ENCODE measurements at regions not wholly inside any gene's neighbourhood (a gene's known extent, or its start where the extent isn't known, plus 50 kb on each side); places are given as distances from the start of the nearest gene placed in this dataset.

GRCh38 chr13:61188057-61188456, 227.6 kb downstream of the PCDH20 start:
- Mint-ChIP-seq H3K27ac (no peak overlapping the region), H3K36me3 (ENCODE audit: insufficient read depth in 2 of 2) (no peaks in the 10 kb centered on the region), H3K4me1 (ENCODE audit: low read depth) (no peaks in the 10 kb centered on the region), H3K27me3 (ENCODE audit: low read depth) (no peaks in the 10 kb centered on the region), H3K4me3 (no peak overlapping the region), H3K9me3 (peaks cover 5 to 11% of the 10 kb centered on the region in 2 donors)
- ATAC-seq (replicated peaks in 1 of 2) (no peak), DNase-seq (no peak)

GRCh38 chr13:61187471-61187870, 228.2 kb downstream of the PCDH20 start:
- no peaks in the 10 kb centered on the region for H3K36me3 Mint-ChIP-seq (ENCODE audit: insufficient read depth in 2 of 2)
- no peak overlapping the region for H3K27ac Mint-ChIP-seq
- H3K4me3 Mint-ChIP-seq = no peak overlapping the region
- ATAC-seq (replicated peaks in 1 of 2) = no peak
- no peaks in the 10 kb centered on the region for H3K4me1 Mint-ChIP-seq (ENCODE audit: low read depth)
- no peak for DNase-seq
- H3K9me3 Mint-ChIP-seq = peaks cover 3 to 11% of the 10 kb centered on the region in 2 donors
- no peaks in the 10 kb centered on the region for H3K27me3 Mint-ChIP-seq (ENCODE audit: low read depth)

- H3K27me3 Mint-ChIP-seq (ENCODE audit: low read depth) = no peaks in the 10 kb centered on the region
- H3K36me3 Mint-ChIP-seq (ENCODE audit: insufficient read depth in 2 of 2) = no peaks in the 10 kb centered on the region
- H3K4me3 Mint-ChIP-seq = no peak overlapping the region
- H3K4me1 Mint-ChIP-seq (ENCODE audit: low read depth) = no peaks in the 10 kb centered on the region
- no peak for DNase-seq
- no peak for ATAC-seq (replicated peaks in 1 of 2)
- H3K9me3 Mint-ChIP-seq = peaks cover 3 to 9% of the 10 kb centered on the region in 2 donors
- H3K27ac Mint-ChIP-seq = no peak overlapping the region
Measured at GRCh38 chr13:61183670-61184069, 232.0 kb downstream of the PCDH20 start.

- Mint-ChIP-seq H3K36me3 (ENCODE audit: insufficient read depth in 2 of 2) (no peaks in the 10 kb centered on the region), H3K4me3 (no peak overlapping the region), H3K27ac (no peak overlapping the region), H3K9me3 (peaks cover 1 to 2% of the 10 kb centered on the region in 2 donors), H3K4me1 (ENCODE audit: low read depth) (no peaks in the 10 kb centered on the region), H3K27me3 (ENCODE audit: low read depth) (no peaks in the 10 kb centered on the region)
- ATAC-seq (replicated peaks in 1 of 2) (no peak), DNase-seq (no peak)
Measured at GRCh38 chr13:61180234-61180633, 235.4 kb downstream of the PCDH20 start.

- Mint-ChIP-seq H3K9me3 (peaks cover 2% of the 10 kb centered on the region in 2 donors), H3K27ac (no peak overlapping the region), H3K4me1 (ENCODE audit: low read depth) (no peaks in the 10 kb centered on the region), H3K36me3 (ENCODE audit: insufficient read depth in 2 of 2) (no peaks in the 10 kb centered on the region), H3K27me3 (ENCODE audit: low read depth) (no peaks in the 10 kb centered on the region), H3K4me3 (no peak overlapping the region)
- ATAC-seq (replicated peaks in 1 of 2) = no peak
- no peak for DNase-seq
Measured at GRCh38 chr13:61179741-61180140, 235.9 kb downstream of the PCDH20 start.

GRCh38 chr13:61170856-61171255, 244.8 kb downstream of the PCDH20 start:
- H3K27ac Mint-ChIP-seq = no peak overlapping the region
- no peak for ATAC-seq (replicated peaks in 1 of 2)
- peaks cover 0 to 5% of the 10 kb centered on the region in 2 donors for H3K9me3 Mint-ChIP-seq

GRCh38 chr13:61162636-61163035, 253.0 kb downstream of the PCDH20 start:
- H3K27ac Mint-ChIP-seq = no peak overlapping the region
- H3K4me1 Mint-ChIP-seq (ENCODE audit: low read depth) = no peaks in the 10 kb centered on the region
- no peaks in the 10 kb centered on the region for H3K27me3 Mint-ChIP-seq (ENCODE audit: low read depth)
- DNase-seq = no peak
- H3K4me3 Mint-ChIP-seq = no peak overlapping the region
- H3K9me3 Mint-ChIP-seq = peaks cover 2 to 3% of the 10 kb centered on the region in 2 donors
- no peak for ATAC-seq (replicated peaks in 1 of 2)
- H3K36me3 Mint-ChIP-seq (ENCODE audit: insufficient read depth in 2 of 2) = no peaks in the 10 kb centered on the region

More at GRCh38 chr13:61170856-61171255, 244.8 kb downstream of the PCDH20 start:
- Mint-ChIP-seq H3K36me3 (ENCODE audit: insufficient read depth in 2 of 2) (no peaks in the 10 kb centered on the region), H3K27me3 (ENCODE audit: low read depth) (no peaks in the 10 kb centered on the region), H3K4me3 (no peak overlapping the region), H3K4me1 (ENCODE audit: low read depth) (no peaks in the 10 kb centered on the region)
- DNase-seq = no peak

- peaks cover 2 to 5% of the 10 kb centered on the region in 2 donors for H3K9me3 Mint-ChIP-seq
- no peaks in the 10 kb centered on the region for H3K4me1 Mint-ChIP-seq (ENCODE audit: low read depth)
- no peak overlapping the region for H3K27ac Mint-ChIP-seq
- H3K36me3 Mint-ChIP-seq (ENCODE audit: insufficient read depth in 2 of 2) = no peaks in the 10 kb centered on the region
- no peak overlapping the region for H3K4me3 Mint-ChIP-seq
- no peaks in the 10 kb centered on the region for H3K27me3 Mint-ChIP-seq (ENCODE audit: low read depth)
- DNase-seq (no peak), ATAC-seq (replicated peaks in 1 of 2) (no peak)
Measured at GRCh38 chr13:61162106-61162505, 253.5 kb downstream of the PCDH20 start.

- no peak for DNase-seq
- H3K27ac Mint-ChIP-seq = no peak overlapping the region
- no peaks in the 10 kb centered on the region for H3K27me3 Mint-ChIP-seq (ENCODE audit: low read depth)
- ATAC-seq (replicated peaks in 1 of 2) = no peak
- H3K4me1 Mint-ChIP-seq (ENCODE audit: low read depth) = no peaks in the 10 kb centered on the region
- no peak overlapping the region for H3K4me3 Mint-ChIP-seq
- peaks cover 7% of the 10 kb centered on the region in 2 donors for H3K9me3 Mint-ChIP-seq
- peaks cover 0 to 4% of the 10 kb centered on the region in 2 donors for H3K36me3 Mint-ChIP-seq (ENCODE audit: insufficient read depth in 2 of 2)
Measured at GRCh38 chr13:61156753-61157152, 258.9 kb downstream of the PCDH20 start.

- Mint-ChIP-seq H3K9me3 (peaks cover 0 to 5% of the 10 kb centered on the region in 2 donors), H3K4me1 (ENCODE audit: low read depth) (no peaks in the 10 kb centered on the region), H3K36me3 (ENCODE audit: insufficient read depth in 2 of 2) (peaks cover 0 to 3% of the 10 kb centered on the region in 2 donors), H3K27ac (no peak overlapping the region), H3K4me3 (no peak overlapping the region), H3K27me3 (ENCODE audit: low read depth) (no peaks in the 10 kb centered on the region)
- DNase-seq (no peak), ATAC-seq (replicated peaks in 1 of 2) (no peak)
Measured at GRCh38 chr13:61151062-61151461, 264.6 kb downstream of the PCDH20 start.

- Mint-ChIP-seq H3K27me3 (ENCODE audit: low read depth) (no peaks in the 10 kb centered on the region), H3K4me3 (no peak overlapping the region), H3K27ac (no peak overlapping the region), H3K4me1 (ENCODE audit: low read depth) (no peaks in the 10 kb centered on the region), H3K36me3 (ENCODE audit: insufficient read depth in 2 of 2) (peaks cover 0 to 3% of the 10 kb centered on the region in 2 donors), H3K9me3 (peaks cover 4 to 8% of the 10 kb centered on the region in 2 donors)
- DNase-seq (no peak), ATAC-seq (replicated peaks in 1 of 2) (no peak)
Measured at GRCh38 chr13:61149331-61149730, 266.3 kb downstream of the PCDH20 start.

- no peak for DNase-seq
- H3K27me3 Mint-ChIP-seq (ENCODE audit: low read depth) = no peaks in the 10 kb centered on the region
- no peak overlapping the region for H3K27ac Mint-ChIP-seq
- H3K4me1 Mint-ChIP-seq (ENCODE audit: low read depth) = no peaks in the 10 kb centered on the region
- peaks cover 0 to 3% of the 10 kb centered on the region in 2 donors for H3K36me3 Mint-ChIP-seq (ENCODE audit: insufficient read depth in 2 of 2)
- H3K4me3 Mint-ChIP-seq = no peak overlapping the region
- peaks cover 4 to 8% of the 10 kb centered on the region in 2 donors for H3K9me3 Mint-ChIP-seq
- ATAC-seq (replicated peaks in 1 of 2) = no peak
Measured at GRCh38 chr13:61148691-61149315, 266.8 kb downstream of the PCDH20 start.

GRCh38 chr13:61148211-61148610, 267.4 kb downstream of the PCDH20 start:
- ATAC-seq (replicated peaks in 1 of 2) = no peak
- H3K27ac Mint-ChIP-seq = no peak overlapping the region

GRCh38 chr13:61146571-61146970, 269.1 kb downstream of the PCDH20 start:
- Mint-ChIP-seq H3K4me3 (no peak overlapping the region), H3K27ac (no peak overlapping the region), H3K9me3 (peaks cover 8 to 17% of the 10 kb centered on the region in 2 donors), H3K27me3 (ENCODE audit: low read depth) (no peaks in the 10 kb centered on the region), H3K4me1 (ENCODE audit: low read depth) (no peaks in the 10 kb centered on the region), H3K36me3 (ENCODE audit: insufficient read depth in 2 of 2) (no peaks in the 10 kb centered on the region)
- ATAC-seq (replicated peaks in 1 of 2) (no peak), DNase-seq (no peak)

More at GRCh38 chr13:61148211-61148610, 267.4 kb downstream of the PCDH20 start:
- no peaks in the 10 kb centered on the region for H3K36me3 Mint-ChIP-seq (ENCODE audit: insufficient read depth in 2 of 2)
- H3K9me3 Mint-ChIP-seq = peaks cover 6 to 7% of the 10 kb centered on the region in 2 donors
- no peaks in the 10 kb centered on the region for H3K27me3 Mint-ChIP-seq (ENCODE audit: low read depth)
- no peaks in the 10 kb centered on the region for H3K4me1 Mint-ChIP-seq (ENCODE audit: low read depth)
- DNase-seq = no peak
- no peak overlapping the region for H3K4me3 Mint-ChIP-seq
